GM06990 (cell line): ENCODE measurements at regions not wholly inside any gene's neighbourhood (a gene's known extent, or its start where the extent isn't known, plus 50 kb on each side); places are given as distances from the start of the nearest gene placed in this dataset.

Source experiments
- DNase-seq: peaks from one replicate; pipeline ENCODE4 v3.0.0-alpha.2; 2011; ENCODE audit not compliant: insufficient read length; ENCODE audit errors: extremely low read depth
- H3K27me3 ChIP-seq: replicated peaks from 2 replicates; pipeline ENCODE4 v1.6.0; 2011; ENCODE audit warnings: low read length; ENCODE audit not compliant: control insufficient read depth, insufficient read depth
- H3K36me3 ChIP-seq: 2 replicates; pipeline ENCODE4 v1.5.1; 2011; ENCODE audit warnings: low read length; ENCODE audit not compliant: control insufficient read depth, insufficient read depth
- H3K4me3 ChIP-seq: replicated peaks from 2 replicates; pipeline ENCODE4 v1.5.1; 2011; ENCODE audit warnings: low read depth, mild to moderate bottlenecking, control low read depth, low read length
- TF ChIP-seq, protein P1 (sequence below): IDR thresholded peaks from 2 replicates; pipeline ENCODE4 v1.5.1; 2011; ENCODE audit warnings: low read length, control low read depth, mild to moderate bottlenecking, inconsistent platforms; ENCODE audit not compliant: insufficient read depth, poor library complexity, severe bottlenecking

DNA sequence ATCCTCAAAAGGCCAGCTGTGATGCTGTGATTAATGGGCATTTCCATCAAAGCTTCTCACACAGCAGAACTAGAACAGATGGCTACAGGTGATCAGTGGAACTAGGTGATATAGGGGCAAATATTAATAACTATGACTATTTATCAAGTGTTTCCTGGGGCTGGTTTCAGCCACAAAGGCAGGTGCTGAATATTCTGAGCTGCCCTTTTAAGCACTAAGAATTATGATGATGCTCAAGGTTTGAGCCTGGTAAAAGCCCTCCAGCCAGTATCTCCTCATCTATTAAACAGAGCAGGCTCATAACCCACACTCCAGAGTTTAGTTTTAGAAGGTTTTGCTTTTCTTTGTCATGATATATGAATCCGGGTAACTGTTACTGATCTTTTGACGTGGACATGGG, 129.5 kb upstream of the ACP3 start:
- TF ChIP-seq, protein P1, sequence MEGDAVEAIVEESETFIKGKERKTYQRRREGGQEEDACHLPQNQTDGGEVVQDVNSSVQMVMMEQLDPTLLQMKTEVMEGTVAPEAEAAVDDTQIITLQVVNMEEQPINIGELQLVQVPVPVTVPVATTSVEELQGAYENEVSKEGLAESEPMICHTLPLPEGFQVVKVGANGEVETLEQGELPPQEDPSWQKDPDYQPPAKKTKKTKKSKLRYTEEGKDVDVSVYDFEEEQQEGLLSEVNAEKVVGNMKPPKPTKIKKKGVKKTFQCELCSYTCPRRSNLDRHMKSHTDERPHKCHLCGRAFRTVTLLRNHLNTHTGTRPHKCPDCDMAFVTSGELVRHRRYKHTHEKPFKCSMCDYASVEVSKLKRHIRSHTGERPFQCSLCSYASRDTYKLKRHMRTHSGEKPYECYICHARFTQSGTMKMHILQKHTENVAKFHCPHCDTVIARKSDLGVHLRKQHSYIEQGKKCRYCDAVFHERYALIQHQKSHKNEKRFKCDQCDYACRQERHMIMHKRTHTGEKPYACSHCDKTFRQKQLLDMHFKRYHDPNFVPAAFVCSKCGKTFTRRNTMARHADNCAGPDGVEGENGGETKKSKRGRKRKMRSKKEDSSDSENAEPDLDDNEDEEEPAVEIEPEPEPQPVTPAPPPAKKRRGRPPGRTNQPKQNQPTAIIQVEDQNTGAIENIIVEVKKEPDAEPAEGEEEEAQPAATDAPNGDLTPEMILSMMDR: no peak
- DNase-seq: no peak
- Histone ChIP-seq H3K27me3 (no peaks in the 10 kb centered on the region), H3K36me3 (no peaks in the 10 kb centered on the region), H3K4me3 (no peak overlapping the region)

DNA sequence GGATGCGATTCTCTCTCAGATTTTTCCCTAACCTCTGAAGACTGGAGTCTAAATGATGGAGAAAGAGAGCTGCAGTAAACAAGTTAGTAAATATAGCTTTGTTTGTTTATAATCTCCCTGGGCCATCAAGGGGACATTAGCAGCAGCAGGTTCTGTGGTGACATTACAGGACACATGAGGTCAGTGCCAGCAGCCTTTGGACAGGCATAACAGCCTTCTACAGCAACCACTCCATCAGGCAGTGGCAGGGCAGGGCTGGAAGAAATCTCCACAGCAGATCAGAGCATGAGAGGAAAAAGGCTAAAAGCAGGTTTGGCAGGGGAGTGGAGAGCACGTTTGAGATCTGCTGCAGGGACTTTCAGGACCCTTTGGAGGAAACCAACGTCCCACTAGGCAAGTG, 127.6 kb upstream of the ACP3 start:
- no peak overlapping the region for H3K4me3 ChIP-seq
- H3K27me3 ChIP-seq: no peaks in the 10 kb centered on the region
- no peaks in the 10 kb centered on the region for H3K36me3 ChIP-seq
- TF ChIP-seq, protein P1: no peak
- DNase-seq: no peak

DNA sequence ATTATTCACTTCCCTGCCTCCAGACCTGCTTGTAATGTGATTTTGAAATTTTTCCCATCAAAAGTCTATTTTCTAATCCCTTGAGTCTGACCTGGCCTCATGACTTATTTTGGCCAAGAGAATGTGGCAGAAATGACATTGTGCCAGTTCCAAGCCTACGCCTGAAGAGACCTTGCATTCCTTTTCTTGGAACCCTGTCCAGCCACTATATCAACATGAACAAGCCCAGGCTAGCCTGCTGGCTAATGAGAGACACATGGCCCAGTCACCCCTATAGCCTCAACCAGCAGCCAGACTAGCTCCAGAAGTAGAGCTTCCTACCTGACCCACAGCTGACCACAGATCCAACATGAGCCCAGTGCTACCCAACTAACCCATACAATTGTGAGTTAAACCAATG, 121.1 kb upstream of the ACP3 start:
- H3K4me3 ChIP-seq: no peak overlapping the region
- no peaks in the 10 kb centered on the region for H3K27me3 ChIP-seq
- H3K36me3 ChIP-seq: no peaks in the 10 kb centered on the region
- TF ChIP-seq, protein P1: no peak
- no peak for DNase-seq

DNA sequence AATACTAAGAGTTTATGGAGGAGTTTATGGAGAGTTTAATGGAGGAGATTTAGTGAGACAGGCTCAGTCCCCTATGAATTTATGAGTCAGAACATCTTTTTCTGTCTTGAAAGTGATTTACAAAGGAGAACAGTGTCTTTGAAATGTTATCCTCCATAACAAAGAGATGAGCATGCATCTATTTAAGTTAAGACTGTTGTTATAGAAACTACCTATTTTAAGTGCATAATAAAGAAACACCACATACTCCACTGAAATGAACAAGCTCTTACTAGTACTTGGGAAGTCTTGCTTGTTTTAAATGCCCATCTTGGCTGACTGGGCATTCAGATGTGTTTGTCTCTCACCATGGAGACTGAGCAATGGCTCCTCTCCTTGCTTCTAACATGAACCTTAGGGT, 118.7 kb upstream of the ACP3 start:
- DNase-seq: no peak
- Histone ChIP-seq H3K27me3 (no peaks in the 10 kb centered on the region), H3K4me3 (no peak overlapping the region), H3K36me3 (no peaks in the 10 kb centered on the region)
- TF ChIP-seq, protein P1: no peak

DNA sequence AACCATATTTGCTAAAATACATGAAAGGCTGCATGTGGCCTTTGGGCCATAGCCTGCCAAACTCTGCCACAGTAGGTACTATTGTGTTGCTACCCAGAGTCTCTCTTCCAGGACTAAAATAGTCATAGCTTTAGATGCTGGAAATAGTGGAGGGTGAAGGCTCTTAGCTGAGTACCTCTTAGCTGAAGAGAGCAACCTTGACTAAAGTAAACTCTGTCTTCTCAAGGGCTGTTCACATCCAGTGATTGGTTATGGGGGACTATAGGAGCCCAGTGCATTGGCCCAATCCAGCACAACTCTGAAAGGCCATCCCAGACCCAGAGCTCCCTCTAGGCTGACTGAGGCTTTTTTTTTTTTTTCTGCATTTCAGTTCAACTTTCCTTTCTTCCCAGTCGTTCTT, 117.8 kb upstream of the ACP3 start:
- TF ChIP-seq, protein P1: no peak
- Histone ChIP-seq H3K4me3 (no peak overlapping the region), H3K36me3 (no peaks in the 10 kb centered on the region), H3K27me3 (no peaks in the 10 kb centered on the region)
- no peak for DNase-seq

DNA sequence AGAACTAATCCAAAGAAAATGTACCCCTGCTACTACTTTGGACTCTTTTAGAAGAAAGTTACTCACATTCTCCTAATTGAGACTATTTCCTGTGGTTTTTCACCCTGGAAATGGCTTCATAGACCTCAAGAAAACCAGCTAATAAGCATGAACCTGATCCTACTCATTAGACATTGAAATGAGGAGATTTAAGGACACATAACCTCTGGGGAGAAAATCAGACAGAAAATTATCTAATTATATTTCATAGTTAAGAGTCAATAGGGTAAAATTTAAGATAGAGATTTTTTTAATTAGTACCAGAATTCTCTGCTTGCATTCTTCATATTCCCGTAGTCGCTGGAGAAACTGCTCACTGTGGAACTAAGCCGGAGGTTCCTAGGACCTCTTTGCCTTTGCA, 114.6 kb upstream of the ACP3 start:
- H3K4me3 ChIP-seq: no peak overlapping the region
- H3K36me3 ChIP-seq: no peaks in the 10 kb centered on the region
- DNase-seq: no peak
- TF ChIP-seq, protein P1: no peak
- H3K27me3 ChIP-seq: no peaks in the 10 kb centered on the region
